ENCODE measurements at regions not wholly inside any gene's neighbourhood (a gene's known extent, or its start where the extent isn't known, plus 50 kb on each side); places are given as distances from the start of the nearest gene placed in this dataset.

DNA sequence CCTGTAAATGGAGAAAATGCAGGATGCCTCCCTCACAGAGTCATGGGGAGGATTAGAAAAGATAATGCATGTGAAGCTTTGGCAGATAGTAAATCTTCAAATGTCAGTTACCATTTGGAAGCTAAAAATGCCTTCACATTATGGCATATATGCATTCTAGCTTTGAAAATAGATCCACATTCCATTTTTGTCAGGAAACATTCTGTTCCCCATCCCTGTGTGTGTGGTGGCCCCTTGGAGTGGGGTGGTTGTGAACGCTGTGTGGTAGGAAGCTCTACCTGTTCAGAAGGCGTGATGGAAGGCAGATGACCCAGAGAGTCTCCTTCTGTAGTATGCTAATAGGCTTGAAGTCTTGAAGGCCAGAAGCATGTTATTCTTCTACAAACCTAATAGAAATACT is 242.0 kb downstream of the HAPSTR1 start:
- TF ChIP-seq USF1 (IDR thresholded peaks at IDR 0.05) (no peak), MAX (IDR thresholded peaks at IDR 0.05) (no peak), CREB1 (IDR thresholded peaks at IDR 0.05; ENCODE audit: low read depth) (no peak), EP300 (IDR thresholded peaks at IDR 0.05; ENCODE audit: borderline replicate concordance) (no peak), REST (IDR thresholded peaks at IDR 0.05; ENCODE audit: low read depth) (no peak), RAD21 (IDR thresholded peaks at IDR 0.05; ENCODE audit: low read depth) (no peak), YY1 (IDR thresholded peaks at IDR 0.05; ENCODE audit: low read depth) (no peak), FOXM1 (IDR thresholded peaks at IDR 0.05; ENCODE audit: borderline replicate concordance, low read depth) (no peak), CEBPB (IDR thresholded peaks at IDR 0.05) (no peak), EGR1 (IDR thresholded peaks at IDR 0.05) (no peak), TAF1 (IDR thresholded peaks at IDR 0.05; ENCODE audit: low read depth) (no peak)

All from Ishikawa (cell line).